Left lung (tissue), 4 donors: ENCODE measurements at regions not wholly inside any gene's neighbourhood (a gene's known extent, or its start where the extent isn't known, plus 50 kb on each side); places are given as distances from the start of the nearest gene placed in this dataset.

Experiments
- ATAC-seq: fragments of 200-7000 bp; cut with Tn5 transposase; one replicate; pipeline ENCODE4 v1.9.1; 2020; ENCODE audit warnings: moderate library complexity
- DNase-seq, 4 donors: peaks; one replicate each; pipeline ENCODE4 v3.0.0-alpha.2; 2013 to 2020
- H3K27ac ChIP-seq, 2 donors: fragments of 200-600 bp; sonication (generic) in 1 of 2; one replicate each; pipeline versions ENCODE4 v1.5.0 to v1.8.0; 2020 to 2021
- H3K27me3 ChIP-seq, 2 donors: fragments of 200-600 bp; sonication (generic) in 1 of 2; one replicate each; pipeline versions ENCODE4 v1.5.0 to v1.8.0; 2020 to 2021
- H3K36me3 ChIP-seq, 2 donors: fragments of 200-600 bp; sonication (generic) in 1 of 2; one replicate each; pipeline versions ENCODE4 v1.5.0 to v1.8.0; 2020 to 2021
- H3K4me1 ChIP-seq, 2 donors: fragments of 200-600 bp; one replicate each; pipeline ENCODE4 v1.8.0; 2021
- H3K4me3 ChIP-seq, 2 donors: fragments of 200-600 bp; sonication (generic) in 1 of 2; one replicate each; pipeline versions ENCODE4 v1.5.0 to v1.8.0; 2020 to 2021; ENCODE audit warnings: mild to moderate bottlenecking in 1 of 2
- H3K9me3 ChIP-seq, 2 donors: fragments of 200-600 bp; sonication (generic) in 1 of 2; one replicate each; pipeline versions ENCODE4 v1.5.0 to v1.8.0; 2020 to 2021
- intact Hi-C, 2 donors: fragments of 100-400 bp; cut with DNase I; formaldehyde crosslinking; loops; one replicate each; pipeline versions ENCODE4 v1.11.2 to v1.14.2; 2022
- TF ChIP-seq, protein P1 (sequence below), 2 donors: fragments of 200-600 bp; sonication (generic) in 1 of 2; IDR thresholded peaks; one replicate each; pipeline versions ENCODE4 v1.5.0 to v1.8.0; 2021; ENCODE audit warnings: antibody characterized with exemption in 2 of 2
- donor health status: DM: no; HTN: yes; CAD: no.
- donor health status: DM: no; HTN: no; CAD: no.

DNA sequence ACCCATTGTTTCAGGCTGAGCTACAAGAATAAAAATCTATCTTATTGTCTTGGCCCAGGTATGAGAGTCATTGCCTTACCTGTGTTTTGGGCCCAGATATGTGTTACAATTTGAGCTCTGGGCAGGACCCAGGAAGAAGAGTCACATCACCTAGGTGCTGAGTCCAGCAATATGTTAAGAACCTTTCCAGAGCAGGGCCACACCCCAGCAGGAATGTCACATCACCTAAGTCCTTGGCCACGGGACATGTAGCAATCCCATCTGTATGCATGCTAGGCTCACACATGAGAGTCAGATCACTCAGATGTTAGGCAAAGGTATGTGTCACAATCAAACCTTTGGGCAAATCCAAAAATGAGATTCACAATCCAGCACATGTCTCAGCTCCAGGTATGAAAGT lies 2103.5 kb downstream of the TP53TG3F start:
- H3K9me3 ChIP-seq, result peaks cover 0 to 5% of the 10 kb centered on the region in 2 donors
- H3K27ac ChIP-seq, result no peak overlapping the region
- ATAC-seq, result no peak
- DNase-seq, result no peak
- no peaks in the 10 kb centered on the region for H3K36me3 ChIP-seq
- no peak overlapping the region for H3K4me3 ChIP-seq
- intact Hi-C loops, result no loop called here
- H3K4me1 ChIP-seq, result no peaks in the 10 kb centered on the region
- TF ChIP-seq, protein P1, sequence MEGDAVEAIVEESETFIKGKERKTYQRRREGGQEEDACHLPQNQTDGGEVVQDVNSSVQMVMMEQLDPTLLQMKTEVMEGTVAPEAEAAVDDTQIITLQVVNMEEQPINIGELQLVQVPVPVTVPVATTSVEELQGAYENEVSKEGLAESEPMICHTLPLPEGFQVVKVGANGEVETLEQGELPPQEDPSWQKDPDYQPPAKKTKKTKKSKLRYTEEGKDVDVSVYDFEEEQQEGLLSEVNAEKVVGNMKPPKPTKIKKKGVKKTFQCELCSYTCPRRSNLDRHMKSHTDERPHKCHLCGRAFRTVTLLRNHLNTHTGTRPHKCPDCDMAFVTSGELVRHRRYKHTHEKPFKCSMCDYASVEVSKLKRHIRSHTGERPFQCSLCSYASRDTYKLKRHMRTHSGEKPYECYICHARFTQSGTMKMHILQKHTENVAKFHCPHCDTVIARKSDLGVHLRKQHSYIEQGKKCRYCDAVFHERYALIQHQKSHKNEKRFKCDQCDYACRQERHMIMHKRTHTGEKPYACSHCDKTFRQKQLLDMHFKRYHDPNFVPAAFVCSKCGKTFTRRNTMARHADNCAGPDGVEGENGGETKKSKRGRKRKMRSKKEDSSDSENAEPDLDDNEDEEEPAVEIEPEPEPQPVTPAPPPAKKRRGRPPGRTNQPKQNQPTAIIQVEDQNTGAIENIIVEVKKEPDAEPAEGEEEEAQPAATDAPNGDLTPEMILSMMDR (IDR thresholded peaks at IDR 0.05), result no peak
- no peaks in the 10 kb centered on the region for H3K27me3 ChIP-seq

DNA sequence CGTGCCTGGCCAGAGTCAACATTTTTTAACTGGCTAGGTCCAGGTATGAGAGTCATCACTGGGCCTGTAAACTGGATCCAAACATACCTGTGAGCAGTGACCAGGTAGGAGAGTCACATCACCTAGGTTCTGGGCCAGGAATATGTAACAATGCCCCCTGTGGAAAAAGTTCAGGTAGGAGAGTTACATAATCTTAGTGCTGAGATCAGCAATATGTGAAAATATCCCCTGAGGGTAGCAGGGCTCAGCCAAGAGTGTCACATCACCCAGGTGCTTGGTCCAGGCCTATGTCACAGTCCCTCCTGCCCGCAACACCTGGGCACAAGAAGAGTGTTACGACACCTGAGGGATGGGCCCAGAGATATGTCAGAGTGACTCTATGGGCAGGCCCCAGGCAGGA lies 2104.7 kb downstream of the TP53TG3F start:
- Histone ChIP-seq H3K9me3 (peaks cover 0 to 4% of the 10 kb centered on the region in 2 donors), H3K4me3 (no peak overlapping the region), H3K4me1 (no peaks in the 10 kb centered on the region), H3K27ac (no peak overlapping the region), H3K36me3 (no peaks in the 10 kb centered on the region), H3K27me3 (no peaks in the 10 kb centered on the region)
- ATAC-seq, result no peak
- intact Hi-C loops, result no loop called here
- TF ChIP-seq, protein P1 (IDR thresholded peaks at IDR 0.05), result no peak
- DNase-seq, result no peak

DNA sequence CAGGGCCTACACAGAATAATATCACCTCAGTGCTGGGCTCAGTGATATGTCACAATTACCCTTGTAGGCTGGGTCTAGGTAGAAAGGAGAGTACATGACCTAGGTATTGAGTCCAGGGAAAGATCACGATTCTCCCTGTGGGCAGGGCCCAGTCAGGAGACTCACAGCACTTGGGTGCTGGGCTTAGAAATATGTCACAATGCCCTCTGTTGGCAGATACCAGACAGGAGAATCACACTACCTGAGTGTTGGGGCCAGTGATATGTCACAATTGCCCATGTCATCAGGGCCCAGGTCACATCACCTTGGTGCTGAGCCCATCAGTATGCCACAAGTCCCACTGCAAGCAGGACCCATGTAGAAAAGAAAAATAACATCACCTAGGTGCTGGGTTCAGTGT lies 2105.5 kb downstream of the TP53TG3F start:
- Histone ChIP-seq H3K27me3 (no peaks in the 10 kb centered on the region), H3K4me3 (no peak overlapping the region), H3K36me3 (no peaks in the 10 kb centered on the region), H3K9me3 (peaks cover 0 to 4% of the 10 kb centered on the region in 2 donors), H3K27ac (no peak overlapping the region), H3K4me1 (no peaks in the 10 kb centered on the region)
- DNase-seq (no peak), ATAC-seq (no peak)
- TF ChIP-seq, protein P1 (IDR thresholded peaks at IDR 0.05), result no peak
- intact Hi-C loops, result no loop called here

DNA sequence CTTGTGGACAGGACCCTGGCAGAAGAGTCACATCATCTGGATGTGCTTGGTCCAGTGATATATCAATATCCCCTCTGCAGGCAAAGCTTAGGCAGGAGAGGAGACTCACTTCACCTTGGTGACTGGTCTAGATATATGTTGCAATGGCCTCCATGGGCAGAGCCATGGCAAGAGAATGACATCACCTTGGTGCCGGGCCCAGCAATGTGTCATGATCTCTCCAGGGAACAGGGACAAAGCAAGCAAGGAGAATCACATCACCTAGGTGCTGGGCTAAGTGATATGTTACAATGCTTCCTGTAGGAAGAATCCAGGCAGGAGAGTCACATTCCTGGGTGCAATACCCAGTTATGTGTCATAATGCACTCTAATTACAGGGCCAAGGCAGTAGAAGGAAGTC lies 2106.2 kb downstream of the TP53TG3F start:
- Histone ChIP-seq H3K9me3 (peaks cover 0 to 4% of the 10 kb centered on the region in 2 donors), H3K27me3 (no peaks in the 10 kb centered on the region), H3K4me1 (no peaks in the 10 kb centered on the region), H3K36me3 (no peaks in the 10 kb centered on the region), H3K27ac (no peak overlapping the region), H3K4me3 (no peak overlapping the region)
- DNase-seq (no peak), ATAC-seq (no peak)
- TF ChIP-seq, protein P1 (IDR thresholded peaks at IDR 0.05), result no peak
- intact Hi-C loops, result no loop called here

DNA sequence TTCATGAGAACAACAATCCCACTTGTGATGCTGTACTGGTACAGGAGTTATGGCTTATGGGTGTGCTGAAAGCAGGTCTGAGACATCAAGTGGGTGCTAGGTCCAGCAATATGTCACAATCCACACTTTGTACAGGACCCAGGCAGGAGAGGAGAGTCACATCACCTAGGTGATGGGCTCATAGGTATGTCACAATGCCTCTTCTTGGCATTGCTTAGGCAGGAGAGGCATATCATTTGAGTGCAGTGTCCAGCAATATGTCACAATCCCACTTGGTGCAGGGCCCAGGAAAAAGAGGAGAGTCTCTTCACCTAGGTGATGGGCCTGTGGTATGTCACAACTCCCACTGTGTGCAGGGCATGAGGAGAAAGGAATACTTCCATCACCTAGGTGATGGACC lies 2110.0 kb downstream of the TP53TG3F start:
- H3K36me3 ChIP-seq, result no peaks in the 10 kb centered on the region
- intact Hi-C loops, result no loop called here
- TF ChIP-seq, protein P1 (IDR thresholded peaks at IDR 0.05), result no peak
- DNase-seq (no peak), ATAC-seq (no peak)
- H3K4me3 ChIP-seq, result no peak overlapping the region
- no peaks in the 10 kb centered on the region for H3K27me3 ChIP-seq
- H3K4me1 ChIP-seq, result no peaks in the 10 kb centered on the region
- H3K9me3 ChIP-seq, result peaks cover 0 to 29% of the 10 kb centered on the region in 2 donors
- no peak overlapping the region for H3K27ac ChIP-seq
